OCI-LY3 (cell line): ENCODE measurements at regions not wholly inside any gene's neighbourhood (a gene's known extent, or its start where the extent isn't known, plus 50 kb on each side); places are given as distances from the start of the nearest gene placed in this dataset.

ENCODE experiments used
- CTCF ChIP-seq: fragments of 200-600, 300-600 bp; sonication (generic); IDR thresholded peaks from 2 replicates; pipeline ENCODE4 v1.5.1; 2014; ENCODE audit warnings: antibody characterized with exemption, low read length, low read depth
- EZH2phosphoT487 ChIP-seq: fragments of 200-600 bp; shearing (Covaris generic); IDR thresholded peaks from 2 replicates; pipeline ENCODE4 v1.6.1; 2018; ENCODE audit warnings: antibody characterized with exemption, mixed run types, low read depth

DNA sequence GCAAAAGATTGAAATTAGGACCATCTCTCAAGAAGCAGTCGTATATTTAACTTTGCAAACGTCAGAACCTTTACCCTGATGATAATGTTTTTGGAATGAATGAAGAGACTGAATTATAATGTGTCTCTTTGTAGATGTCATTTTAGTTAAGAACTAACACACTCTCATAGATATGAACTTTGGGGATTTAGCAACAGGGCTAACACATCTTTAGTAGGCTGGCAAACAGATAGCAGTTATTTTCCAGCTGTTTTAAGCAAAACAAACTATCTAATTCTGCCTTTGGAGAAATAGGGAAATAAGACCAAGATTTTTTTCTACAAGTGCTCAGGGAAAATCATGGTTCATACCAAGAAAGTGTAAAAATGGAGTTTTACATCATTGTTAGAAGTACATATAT, 469.7 kb downstream of the SPATA31D1 start:
- TF ChIP-seq CTCF (no peak), EZH2phosphoT487 (no peak)
